ENCODE measurements at regions not wholly inside any gene's neighbourhood (a gene's known extent, or its start where the extent isn't known, plus 50 kb on each side); places are given as distances from the start of the nearest gene placed in this dataset.

DNA sequence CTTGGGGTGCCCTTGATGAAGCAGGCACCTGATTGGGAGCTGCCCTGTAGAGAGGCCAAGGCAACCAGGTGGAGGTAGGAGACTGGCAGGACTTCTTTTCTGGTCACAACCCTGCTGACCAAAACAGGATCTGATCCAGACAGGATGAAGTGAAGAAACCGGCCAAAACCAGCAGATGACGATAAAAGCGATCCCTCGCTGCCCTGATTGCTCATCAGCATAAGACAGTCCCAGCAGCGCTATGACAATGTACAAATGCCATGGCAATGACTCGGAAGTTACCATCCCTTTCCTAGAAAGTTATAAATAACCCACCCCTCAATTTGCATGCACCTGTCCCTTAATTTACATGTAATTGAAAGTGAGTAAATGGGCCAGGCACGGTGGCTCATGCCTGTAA is 88.4 kb upstream of the PDE10A start:
- no TSS peak for BruUV-seq (replicated peaks)
- Histone ChIP-seq H3K79me2 (ENCODE audit: control insufficient read depth, insufficient read depth, low read length) (no peaks in the 10 kb centered on the region), H3K4me2 (ENCODE audit: insufficient read depth, low read length) (no peak overlapping the region), H3K36me3 (ENCODE audit: control insufficient read depth in 2 of 2, extremely low read depth in 1 of 2, insufficient read depth in 2 of 2, low read length in 2 of 2) (no peaks in the 10 kb centered on the region), H3K9me3 (replicated peaks; ENCODE audit: control insufficient read depth, insufficient read depth, low read length) (no peaks in the 10 kb centered on the region), H3K9me1 (replicated peaks; ENCODE audit: control insufficient read depth, extremely low read depth, insufficient read depth, low read length) (no peaks in the 10 kb centered on the region), H3K27me3 (ENCODE audit: control insufficient read depth in 2 of 2, insufficient read depth in 2 of 2, low read length in 2 of 2) (peaks cover 0 to 4% of the 10 kb centered on the region in 2 experiments), H3K4me3 (replicated peaks in 1 of 3; ENCODE audit: insufficient read depth in 1 of 3, low read depth in 1 of 3, low read length in 3 of 3) (no peak overlapping the region), H2AFZ (ENCODE audit: low read depth, low read length) (no peak overlapping the region), H3K4me1 (ENCODE audit: control insufficient read depth, extremely low read depth, insufficient read depth, low read length) (no peaks in the 10 kb centered on the region), H3K27ac (ENCODE audit: insufficient read depth, low read depth, low read length) (no peak overlapping the region), H4K20me1 (replicated peaks; ENCODE audit: control insufficient read depth, extremely low read depth, insufficient read depth, low read length) (no peaks in the 10 kb centered on the region), H3K9ac (replicated peaks; ENCODE audit: extremely low read depth, insufficient read depth, low read length) (no peak overlapping the region)
- dilution Hi-C loops (cut with MboI; ENCODE audit: extremely low pct_ligation_motif_present, low sequenced_read_pairs) (no loop called here), intact Hi-C loops (cut with micrococcal nuclease) (no loop called here)
- TF ChIP-seq JUN (IDR thresholded peaks at IDR 0.05; ENCODE audit: borderline replicate concordance, insufficient read depth, insufficient read length, low read depth) (no peak), EZH2 (IDR thresholded peaks at IDR 0.05; ENCODE audit: borderline replicate concordance, low read depth, low read length, severe bottlenecking) (no peak), POLR2AphosphoS5 (IDR thresholded peaks at IDR 0.05; ENCODE audit: insufficient read depth, low read depth, low read length) (no peak), MYC (IDR thresholded peaks at IDR 0.05; ENCODE audit: low read depth, low read length) (no peak), FOS (IDR thresholded peaks at IDR 0.05; ENCODE audit: borderline replicate concordance, insufficient read depth, low read length) (no peak), GATA2 (IDR thresholded peaks at IDR 0.05; ENCODE audit: insufficient read depth, insufficient read length, low read depth, low read length) (no peak), POLR2A (IDR thresholded peaks at IDR 0.05; ENCODE audit: low read depth, low read length) (no peak)
- TF ChIP-seq, protein P1, sequence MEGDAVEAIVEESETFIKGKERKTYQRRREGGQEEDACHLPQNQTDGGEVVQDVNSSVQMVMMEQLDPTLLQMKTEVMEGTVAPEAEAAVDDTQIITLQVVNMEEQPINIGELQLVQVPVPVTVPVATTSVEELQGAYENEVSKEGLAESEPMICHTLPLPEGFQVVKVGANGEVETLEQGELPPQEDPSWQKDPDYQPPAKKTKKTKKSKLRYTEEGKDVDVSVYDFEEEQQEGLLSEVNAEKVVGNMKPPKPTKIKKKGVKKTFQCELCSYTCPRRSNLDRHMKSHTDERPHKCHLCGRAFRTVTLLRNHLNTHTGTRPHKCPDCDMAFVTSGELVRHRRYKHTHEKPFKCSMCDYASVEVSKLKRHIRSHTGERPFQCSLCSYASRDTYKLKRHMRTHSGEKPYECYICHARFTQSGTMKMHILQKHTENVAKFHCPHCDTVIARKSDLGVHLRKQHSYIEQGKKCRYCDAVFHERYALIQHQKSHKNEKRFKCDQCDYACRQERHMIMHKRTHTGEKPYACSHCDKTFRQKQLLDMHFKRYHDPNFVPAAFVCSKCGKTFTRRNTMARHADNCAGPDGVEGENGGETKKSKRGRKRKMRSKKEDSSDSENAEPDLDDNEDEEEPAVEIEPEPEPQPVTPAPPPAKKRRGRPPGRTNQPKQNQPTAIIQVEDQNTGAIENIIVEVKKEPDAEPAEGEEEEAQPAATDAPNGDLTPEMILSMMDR (IDR thresholded peaks at IDR 0.05; ENCODE audit: extremely low read depth in 1 of 2, insufficient read depth in 1 of 2, low read depth in 1 of 2, low read length in 2 of 2) = no peak
- TF ChIP-seq, protein P2, sequence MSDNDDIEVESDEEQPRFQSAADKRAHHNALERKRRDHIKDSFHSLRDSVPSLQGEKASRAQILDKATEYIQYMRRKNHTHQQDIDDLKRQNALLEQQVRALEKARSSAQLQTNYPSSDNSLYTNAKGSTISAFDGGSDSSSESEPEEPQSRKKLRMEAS (IDR thresholded peaks at IDR 0.05; ENCODE audit: insufficient read depth, insufficient read length) = no peak
- ChIA-PET CTCF (no interaction called here), POLR2A (no interaction called here)
- no peak for DNase-seq (ENCODE audit: low read depth, low spot score)
- FAIRE-seq = no peak

Measured in endothelial cell of umbilical vein (primary cell).